Testis (tissue), 2 donors: ENCODE measurements at regions not wholly inside any gene's neighbourhood (a gene's known extent, or its start where the extent isn't known, plus 50 kb on each side); places are given as distances from the start of the nearest gene placed in this dataset.

Experiments
- DNase-seq: peaks from one replicate; pipeline ENCODE4 v3.0.0-alpha.2; 2019
- H3K27ac ChIP-seq, 2 donors: fragments of 200-600 bp; sonication (generic); one replicate each; pipeline ENCODE4 v1.5.1; 2019
- H3K27me3 ChIP-seq: fragments of 200-600 bp; sonication (generic); one replicate; pipeline ENCODE4 v1.5.1; 2019
- H3K36me3 ChIP-seq: fragments of 200-600 bp; sonication (generic); one replicate; pipeline ENCODE4 v1.5.1; 2017; ENCODE audit warnings: low read depth; ENCODE audit errors: missing control alignments
- H3K4me1 ChIP-seq: fragments of 200-600 bp; sonication (generic); one replicate; pipeline ENCODE4 v1.5.1; 2019
- H3K4me3 ChIP-seq, 2 donors: fragments of 200-600 bp; sonication (generic); one replicate each; pipeline ENCODE4 v1.5.1; 2017 to 2019
- H3K9me3 ChIP-seq: fragments of 200-600 bp; sonication (generic); one replicate; pipeline ENCODE4 v1.5.1; 2017
- CTCF ChIP-seq, 3 experiments: fragments of 450-650 bp in 2 of 3; fragments of 200-600 bp in 1 of 3; sonication (generic) in 1 of 3; IDR thresholded peaks; one replicate each; pipeline ENCODE4 v1.5.1; 2016 to 2019; ENCODE audit warnings: antibody characterized with exemption in 3 of 3, mild to moderate bottlenecking in 2 of 3, moderate library complexity in 1 of 3
- POLR2A ChIP-seq: fragments of 450-650 bp; IDR thresholded peaks from one replicate; pipeline ENCODE4 v1.6.1; 2017; ENCODE audit warnings: antibody characterized with exemption, mild to moderate bottlenecking, moderate library complexity
- WGBS, 2 donors: methylation state at CpG; one replicate each; pipeline ENCODE4 v1.1.5; 2018; 5-methylcytosine and 5-hydroxymethylcytosine counted together
- intact Hi-C: fragments of 100-400 bp; cut with DNase I; formaldehyde crosslinking; loops from one replicate; pipeline ENCODE4 v1.15.1; 2023; ENCODE audit warnings: low total_unique reads

- WGBS, 2 donors = 56 to 64% methylated on average over 2 of the region's 2 CpGs
Measured at GRCh38 chr14:88950069-88950468, 125.6 kb downstream of the TTC8 start.

GRCh38 chr14:88951370-88951769, 126.9 kb downstream of the TTC8 start:
- 76 to 82% methylated on average over 3 of the region's 3 CpGs for WGBS, 2 donors
- Histone ChIP-seq H3K9me3 (no peaks in the 10 kb centered on the region), H3K36me3 (no peaks in the 10 kb centered on the region), H3K27me3 (no peaks in the 10 kb centered on the region), H3K4me3 (no peak overlapping the region), H3K27ac (no peak overlapping the region), H3K4me1 (no peaks in the 10 kb centered on the region)
- TF ChIP-seq CTCF (IDR thresholded peaks at IDR 0.05) (no peak), POLR2A (no peak)
- intact Hi-C loops = no loop called here
- DNase-seq = no peak

More at GRCh38 chr14:88950069-88950468, 125.6 kb downstream of the TTC8 start:
- Histone ChIP-seq H3K27me3 (no peaks in the 10 kb centered on the region), H3K36me3 (no peaks in the 10 kb centered on the region), H3K4me1 (no peaks in the 10 kb centered on the region), H3K9me3 (no peaks in the 10 kb centered on the region), H3K4me3 (no peak overlapping the region), H3K27ac (no peak overlapping the region)
- intact Hi-C loops = no loop called here
- TF ChIP-seq CTCF (IDR thresholded peaks at IDR 0.05) (no peak), POLR2A (no peak)
- DNase-seq = no peak

- DNase-seq = peak; percentile 26
- no peak overlapping the region for H3K4me3 ChIP-seq
- no peaks in the 10 kb centered on the region for H3K4me1 ChIP-seq
- H3K36me3 ChIP-seq = no peaks in the 10 kb centered on the region
- no peak overlapping the region for H3K27ac ChIP-seq
- no peak for TF ChIP-seq POLR2A
- TF ChIP-seq CTCF (IDR thresholded peaks at IDR 0.05) = no peak
- no peaks in the 10 kb centered on the region for H3K9me3 ChIP-seq
- no peaks in the 10 kb centered on the region for H3K27me3 ChIP-seq
- intact Hi-C loops = no loop called here
- WGBS, 2 donors = 60 to 63% methylated on average over 7 of the region's 7 CpGs
Measured at GRCh38 chr14:88952901-88953300, 128.4 kb downstream of the TTC8 start.

- 46 to 57% methylated on average over 2 of the region's 2 CpGs for WGBS, 2 donors
- no peaks in the 10 kb centered on the region for H3K27me3 ChIP-seq
- H3K9me3 ChIP-seq = no peaks in the 10 kb centered on the region
- intact Hi-C loops = no loop called here
- H3K36me3 ChIP-seq = no peaks in the 10 kb centered on the region
- no peak overlapping the region for H3K4me3 ChIP-seq
- H3K4me1 ChIP-seq = no peaks in the 10 kb centered on the region
- H3K27ac ChIP-seq = no peak overlapping the region
- TF ChIP-seq CTCF (IDR thresholded peaks at IDR 0.05) = no peak
- TF ChIP-seq POLR2A = no peak
- DNase-seq = no peak
Measured at GRCh38 chr14:88955455-88955854, 131.0 kb downstream of the TTC8 start.

- 61 to 69% methylated on average over 5 of the region's 5 CpGs for WGBS, 2 donors
- H3K4me3 ChIP-seq = no peak overlapping the region
- no peaks in the 10 kb centered on the region for H3K27me3 ChIP-seq
- intact Hi-C loops = no loop called here
- no peaks in the 10 kb centered on the region for H3K4me1 ChIP-seq
- TF ChIP-seq CTCF (IDR thresholded peaks at IDR 0.05) (no peak), POLR2A (no peak)
- no peaks in the 10 kb centered on the region for H3K36me3 ChIP-seq
- no peak for DNase-seq
- H3K9me3 ChIP-seq = no peaks in the 10 kb centered on the region
- no peak overlapping the region for H3K27ac ChIP-seq
Measured at GRCh38 chr14:88960496-88960895, 136.0 kb downstream of the TTC8 start.
